AG09319 (cell line): ENCODE measurements at regions not wholly inside any gene's neighbourhood (a gene's known extent, or its start where the extent isn't known, plus 50 kb on each side); places are given as distances from the start of the nearest gene placed in this dataset.

Experiments used
- DNase-seq: peaks from one replicate; pipeline ENCODE4 v3.0.0-alpha.2; 2010; ENCODE audit warnings: low read depth; ENCODE audit errors: extremely low read depth
- CTCF ChIP-seq: IDR thresholded peaks from 2 replicates; pipeline ENCODE4 v1.5.1; 2011; ENCODE audit warnings: low read depth, mild to moderate bottlenecking, inconsistent platforms, low read length, moderate library complexity

- no peak for TF ChIP-seq CTCF
- DNase-seq, result no peak
These were observed 111.4 kb downstream of the THNSL2 start for GRCh38 chr2:88281302-88282217.

DNA sequence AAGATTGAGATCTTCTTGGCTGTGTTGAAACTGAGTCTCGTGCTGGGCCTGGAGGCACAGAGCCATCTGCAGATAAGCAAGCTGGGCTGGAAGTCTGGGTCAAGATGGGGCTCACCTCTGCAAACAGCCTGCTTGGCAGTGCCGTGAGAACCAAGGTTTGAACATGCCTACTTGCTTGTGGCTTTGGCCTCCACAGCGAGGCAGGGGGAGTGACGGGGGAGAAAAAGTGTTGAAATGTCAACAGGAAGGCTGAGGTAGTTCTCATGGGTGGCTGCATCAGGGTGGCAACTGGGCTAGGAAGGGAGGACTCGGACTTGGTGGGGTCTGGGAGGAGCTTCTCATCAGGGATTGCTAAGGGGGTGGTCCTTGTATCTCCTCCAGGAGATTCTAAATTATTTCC, 99.7 kb downstream of the THNSL2 start:
- DNase-seq, result no peak
- no peak for TF ChIP-seq CTCF

DNA sequence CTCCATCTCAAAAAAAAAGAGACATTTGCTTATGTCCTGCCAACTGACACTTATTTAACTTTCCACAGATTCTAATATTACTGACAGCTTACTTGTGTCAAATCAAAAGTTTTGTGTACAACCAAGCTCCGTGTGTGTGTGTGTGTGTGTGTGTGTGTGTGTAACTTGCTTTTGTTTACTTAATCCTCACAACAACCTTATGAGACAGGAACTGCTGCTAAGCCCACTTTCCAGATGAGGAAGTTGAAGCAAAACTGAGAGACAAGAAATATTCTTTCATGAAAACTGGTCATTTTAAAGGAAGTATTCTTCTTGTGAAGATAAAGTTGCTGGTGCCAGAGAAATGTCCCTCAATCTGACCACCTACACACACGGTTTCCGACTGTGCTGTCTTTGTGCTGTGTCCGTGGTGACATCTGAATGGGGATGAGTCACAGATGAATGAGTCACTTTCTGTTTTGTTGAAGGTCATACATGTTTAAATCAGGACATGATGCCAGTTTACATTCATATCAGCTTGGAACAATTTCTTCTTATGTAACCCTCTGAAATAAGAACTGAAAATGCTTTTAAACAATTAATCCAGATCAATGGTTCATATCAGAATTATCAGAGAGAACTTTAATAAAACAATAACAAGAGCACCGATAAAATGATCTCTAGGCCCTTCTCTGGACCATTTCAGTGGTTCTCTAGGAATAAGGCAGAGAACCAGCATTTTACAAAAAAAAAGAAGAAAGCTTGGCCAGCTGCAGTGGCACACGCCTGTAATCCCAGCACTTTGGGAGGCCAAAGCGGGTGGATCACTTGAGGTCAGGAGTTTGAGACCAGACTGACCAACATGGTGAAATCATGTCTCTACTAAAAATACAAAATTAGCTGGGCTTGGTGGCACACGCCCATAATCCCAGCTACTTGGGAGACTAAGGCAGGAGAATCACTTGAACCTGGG, 95.5 kb downstream of the THNSL2 start:
- peak; percentile 5 for DNase-seq
- no peak for TF ChIP-seq CTCF

- TF ChIP-seq CTCF, result no peak
- DNase-seq, result no peak
These were observed 93.7 kb downstream of the THNSL2 start for GRCh38 chr2:88263861-88264260.

DNA sequence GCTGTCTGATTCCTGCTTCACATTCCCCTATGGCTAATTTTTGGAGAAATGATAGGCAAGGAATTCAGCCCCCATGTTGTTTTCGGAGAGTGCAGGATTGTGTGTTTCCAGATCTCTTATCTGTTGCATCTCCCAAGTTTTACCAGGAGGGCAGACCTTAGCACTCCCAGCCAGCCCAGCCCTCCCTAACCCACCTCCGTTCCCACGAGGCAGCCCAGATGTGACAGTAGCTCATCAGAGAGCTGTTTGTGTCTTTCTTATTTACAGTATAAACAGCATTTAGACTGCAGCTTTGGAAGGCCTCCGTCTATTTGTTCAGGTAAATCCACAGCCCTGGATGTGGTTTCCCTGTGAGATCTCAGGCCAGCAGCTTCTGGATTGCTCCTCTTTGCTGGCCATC, 91.6 kb downstream of the THNSL2 start:
- no peak for DNase-seq
- no peak for TF ChIP-seq CTCF

- DNase-seq, result no peak
- TF ChIP-seq CTCF, result no peak
These were observed 88.1 kb downstream of the THNSL2 start for GRCh38 chr2:88258208-88258607.
